Iris pigment epithelial cell (primary cell): ENCODE measurements at regions not wholly inside any gene's neighbourhood (a gene's known extent, or its start where the extent isn't known, plus 50 kb on each side); places are given as distances from the start of the nearest gene placed in this dataset.

Experiments used
- DNase-seq: peaks from one replicate; pipeline ENCODE4 v3.0.0-alpha.2; 2011; ENCODE audit warnings: low read depth

DNA sequence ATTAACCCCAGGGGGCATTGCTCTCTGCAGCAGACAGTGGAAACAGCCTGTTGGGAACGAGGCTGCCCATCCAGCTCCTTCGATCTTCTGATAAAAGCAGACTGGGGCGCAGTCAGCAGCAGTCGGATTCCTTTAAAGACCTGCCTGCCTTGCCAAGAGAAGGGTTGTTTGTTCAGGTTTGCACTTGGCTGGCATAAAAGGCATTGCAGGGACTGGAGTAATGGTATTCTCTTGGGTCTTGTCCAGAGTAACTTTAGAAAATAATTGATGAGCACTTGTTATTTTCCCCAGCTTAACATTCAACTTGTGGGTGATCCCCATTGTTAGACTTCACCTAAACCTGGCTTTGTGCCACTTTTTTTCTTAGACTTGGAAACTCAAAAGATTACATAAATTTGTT, 67.3 kb upstream of the SLC10A2 start:
- DNase-seq: no peak

DNA sequence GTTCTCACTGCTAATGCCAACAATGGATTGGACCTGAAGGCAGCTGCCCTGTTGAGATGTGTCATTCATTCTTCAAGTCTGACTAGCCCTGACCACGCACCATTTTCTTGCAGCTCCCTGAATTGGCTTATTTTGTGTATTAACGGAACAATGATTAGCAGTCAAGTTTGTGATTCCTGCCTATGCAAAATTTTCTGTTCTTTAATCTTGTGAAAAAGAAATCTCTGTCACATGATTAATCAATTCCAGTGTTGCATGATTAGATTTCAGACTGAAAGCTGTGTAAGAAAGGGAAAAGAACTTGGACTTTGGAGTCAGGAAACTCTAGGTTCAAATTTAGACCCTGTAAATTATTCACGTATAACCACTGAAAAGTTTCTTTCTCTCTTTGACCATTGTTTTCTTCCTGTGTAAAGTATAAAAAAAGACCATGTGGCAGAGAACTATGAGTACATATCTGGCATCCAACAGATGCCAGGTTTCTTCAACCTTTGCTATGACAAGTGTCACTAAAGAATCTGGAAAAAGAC, 64.5 kb upstream of the SLC10A2 start:
- DNase-seq: peak; percentile 1

DNA sequence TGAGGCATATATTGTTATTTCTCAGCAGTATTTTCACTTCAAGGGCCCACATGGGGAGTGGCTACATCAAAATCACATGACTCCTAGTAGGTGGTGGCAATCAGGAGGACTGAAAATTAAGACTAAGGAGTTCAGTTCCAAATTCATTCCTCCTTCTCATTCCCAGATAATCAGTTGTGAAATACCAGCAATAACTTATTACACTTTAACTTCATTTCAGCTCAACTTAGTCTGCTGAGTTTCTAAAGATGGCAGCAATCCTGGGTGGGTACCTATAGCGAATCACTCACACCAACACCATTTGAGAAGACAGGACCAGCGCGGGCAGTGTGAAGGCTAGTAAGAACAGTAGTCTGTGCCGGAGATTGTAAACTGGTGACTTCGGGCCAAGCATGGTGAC, 63.9 kb upstream of the SLC10A2 start:
- no peak for DNase-seq
